B cell (primary cell): ENCODE measurements at regions not wholly inside any gene's neighbourhood (a gene's known extent, or its start where the extent isn't known, plus 50 kb on each side); places are given as distances from the start of the nearest gene placed in this dataset.

Source experiments
- ATAC-seq: fragments of 200-7000 bp; cut with Tn5 transposase; one replicate; pipeline ENCODE4 v1.10.0; 2021; ENCODE audit warnings: low read depth, mild to moderate bottlenecking, moderate number of reproducible peaks, moderate library complexity
- CTCF ChIA-PET: fragments of 350-600 bp; sonication (Branson Sonifier 250); formaldehyde crosslinking; loops from one replicate; lab custom pipeline; 2021; ENCODE audit warnings: antibody characterized with exemption, inconsistent platforms; lab: Charles Lee
- POLR2A ChIA-PET: fragments of 350-600 bp; sonication (Branson Sonifier 250); formaldehyde crosslinking; loops from one replicate; lab custom pipeline; 2021; ENCODE audit warnings: antibody characterized with exemption; lab: Charles Lee
- DNase-seq: peaks from one replicate; pipeline ENCODE4 v3.0.0; 2013
- H2AFZ ChIP-seq: 2 replicates; pipeline ENCODE4 v1.6.1; 2012; ENCODE audit warnings: mild to moderate bottlenecking, low read depth, low read length; ENCODE audit not compliant: insufficient read depth, poor library complexity, severe bottlenecking
- H3K27ac ChIP-seq, 2 donors: 1 replicate in 1 of 2; 2 replicates in 1 of 2; pipeline ENCODE4 v1.5.1; 2012 to 2013; ENCODE audit warnings: low read length in 2 of 2, mild to moderate bottlenecking in 2 of 2, moderate library complexity in 1 of 2
- H3K27me3 ChIP-seq, 4 experiments: fragments of 200-600 bp in 1 of 4; sonication (generic) in 1 of 4; replicated peaks in 1 of 4; 1 replicate in 2 of 4; 2 replicates in 2 of 4; pipeline versions ENCODE4 v1.6.1 to v1.7.0; 2013 to 2016; ENCODE audit warnings: low read length in 3 of 4, mild to moderate bottlenecking in 2 of 4, mixed read lengths in 1 of 4, moderate library complexity in 1 of 4; ENCODE audit not compliant: insufficient read depth in 4 of 4, control insufficient read depth in 3 of 4; ENCODE audit errors: control extremely low read depth in 1 of 4
- H3K36me3 ChIP-seq, 2 experiments: replicated peaks in 1 of 2; 1 replicate in 1 of 2; 2 replicates in 1 of 2; pipeline versions ENCODE4 v1.6.1 to v1.7.1; 2013; ENCODE audit warnings: low read length in 1 of 2; ENCODE audit not compliant: insufficient read depth in 2 of 2, control insufficient read depth in 1 of 2; ENCODE audit errors: control extremely low read depth in 1 of 2, extremely low read depth in 1 of 2
- H3K4me1 ChIP-seq, 2 donors: fragments of 200-600 bp in 1 of 2; sonication (generic) in 1 of 2; 1 replicate in 1 of 2; 2 replicates in 1 of 2; pipeline versions ENCODE4 v1.5.1 to v1.6.1; 2013 to 2017; ENCODE audit warnings: low read length in 2 of 2; ENCODE audit not compliant: control insufficient read depth in 2 of 2, insufficient read depth in 2 of 2
- H3K4me2 ChIP-seq: replicated peaks from 2 replicates; pipeline ENCODE3; 2012; ENCODE audit warnings: mild to moderate bottlenecking, low read depth, low read length; ENCODE audit not compliant: poor library complexity, severe bottlenecking
- H3K4me3 ChIP-seq, 5 experiments: fragments of 200-600 bp in 1 of 5; sonication (generic) in 1 of 5; 1 replicate in 3 of 5; 2 replicates in 2 of 5; pipeline versions ENCODE4 v1.5.1 to v1.7.0; 2011 to 2016; ENCODE audit warnings: low read length in 4 of 5, mild to moderate bottlenecking in 4 of 5, low read depth in 2 of 5, control low read depth in 1 of 5, moderate library complexity in 1 of 5; ENCODE audit not compliant: insufficient read depth in 1 of 5; ENCODE audit errors: control extremely low read depth in 1 of 5, extremely low read depth in 1 of 5
- H3K79me2 ChIP-seq: fragments of 200-600 bp; sonication (generic); one replicate; pipeline ENCODE4 v1.6.0; 2016; ENCODE audit warnings: low read length; ENCODE audit not compliant: control insufficient read depth, insufficient read depth
- H3K9ac ChIP-seq: fragments of 200-600 bp; sonication (generic); 2 replicates; pipeline ENCODE4 v1.6.1; 2017; ENCODE audit warnings: mild to moderate bottlenecking, low read length, moderate library complexity
- H3K9me3 ChIP-seq, 3 donors: one replicate each; pipeline versions ENCODE4 v1.6.1 to v1.7.1; 2013; ENCODE audit warnings: low read length in 2 of 3; ENCODE audit not compliant: control insufficient read depth in 2 of 3, insufficient read depth in 1 of 3; ENCODE audit errors: control extremely low read depth in 1 of 3
- H4K20me1 ChIP-seq: 2 replicates; pipeline ENCODE4 v1.6.0; 2012; ENCODE audit warnings: mild to moderate bottlenecking, low read length; ENCODE audit not compliant: insufficient read depth, control insufficient read depth, poor library complexity, severe bottlenecking
- H3K27ac Mint-ChIP-seq: one replicate; pipeline ENCODE4 v1.8.0; 2021; ENCODE audit warnings: mixed read lengths
- H3K27me3 Mint-ChIP-seq: one replicate; pipeline ENCODE4 v1.8.0; 2021; ENCODE audit warnings: mixed read lengths
- H3K4me1 Mint-ChIP-seq: one replicate; pipeline ENCODE4 v1.8.0; 2021; ENCODE audit warnings: mixed read lengths
- H3K4me3 Mint-ChIP-seq: one replicate; pipeline ENCODE4 v1.8.0; 2021; ENCODE audit warnings: mixed read lengths
- H3K9me3 Mint-ChIP-seq: one replicate; pipeline ENCODE4 v1.8.0; 2022; ENCODE audit warnings: mixed read lengths; ENCODE audit not compliant: insufficient read depth
- EZH2 ChIP-seq: IDR thresholded peaks from 2 replicates; pipeline ENCODE4 v1.6.1; 2012; ENCODE audit warnings: borderline replicate concordance, low read depth, mild to moderate bottlenecking, moderate library complexity, low read length; ENCODE audit not compliant: insufficient read depth, poor library complexity, severe bottlenecking
- WGBS: methylation state at CpG from one replicate; pipeline ENCODE4 v1.1.5; 2013; ENCODE audit warnings: missing lambda C conversion rate; ENCODE audit not compliant: insufficient coverage; 5-methylcytosine and 5-hydroxymethylcytosine counted together
- intact Hi-C: fragments of 100-400 bp; cut with micrococcal nuclease; formaldehyde crosslinking; loops from one replicate; pipeline ENCODE4 v1.10.0; 2022
- TF ChIP-seq, protein P1 (sequence below): fragments of 200-600 bp; IDR thresholded peaks from one replicate; pipeline ENCODE4 v1.8.0; 2022; ENCODE audit warnings: antibody characterized with exemption, mild to moderate bottlenecking

DNA sequence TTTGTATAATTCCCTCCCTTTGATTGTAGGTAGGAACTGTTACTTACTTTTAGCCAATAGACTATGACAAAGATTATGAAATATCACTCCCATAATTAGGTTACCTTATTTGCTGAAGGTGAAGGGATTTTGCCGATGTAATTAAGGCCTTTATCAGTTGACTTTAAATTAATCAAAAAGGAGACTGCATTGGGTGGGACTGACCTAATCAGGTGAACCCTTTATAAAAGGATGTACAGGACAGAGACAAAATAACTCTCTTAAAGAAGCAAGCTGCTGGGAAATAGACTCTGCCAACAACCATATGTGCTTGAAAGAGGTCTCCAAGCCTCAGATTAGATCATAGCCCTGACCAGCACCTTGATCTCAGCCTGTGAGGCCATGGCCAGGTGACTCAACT, 167.6 kb downstream of the SOX3 start:
- Histone ChIP-seq H3K79me2 (no peaks in the 10 kb centered on the region), H3K4me1 (no peaks in the 10 kb centered on the region), H3K4me2 (no peak overlapping the region), H3K27me3 (no peaks in the 10 kb centered on the region), H3K9ac (no peak overlapping the region), H3K4me3 (no peak overlapping the region), H3K36me3 (no peaks in the 10 kb centered on the region), H3K27ac (no peak overlapping the region), H3K9me3 (no peaks in the 10 kb centered on the region), H4K20me1 (no peaks in the 10 kb centered on the region), H2AFZ (no peak overlapping the region)
- no CpG with 5 or more reads among the region's 1 CpG for WGBS
- Mint-ChIP-seq H3K27me3 (no peaks in the 10 kb centered on the region), H3K9me3 (no peaks in the 10 kb centered on the region), H3K4me3 (no peak overlapping the region), H3K27ac (no peak overlapping the region), H3K4me1 (no peaks in the 10 kb centered on the region)
- CTCF ChIA-PET, result no interaction called here
- POLR2A ChIA-PET, result no interaction called here
- TF ChIP-seq EZH2, result no peak
- TF ChIP-seq, protein P1, sequence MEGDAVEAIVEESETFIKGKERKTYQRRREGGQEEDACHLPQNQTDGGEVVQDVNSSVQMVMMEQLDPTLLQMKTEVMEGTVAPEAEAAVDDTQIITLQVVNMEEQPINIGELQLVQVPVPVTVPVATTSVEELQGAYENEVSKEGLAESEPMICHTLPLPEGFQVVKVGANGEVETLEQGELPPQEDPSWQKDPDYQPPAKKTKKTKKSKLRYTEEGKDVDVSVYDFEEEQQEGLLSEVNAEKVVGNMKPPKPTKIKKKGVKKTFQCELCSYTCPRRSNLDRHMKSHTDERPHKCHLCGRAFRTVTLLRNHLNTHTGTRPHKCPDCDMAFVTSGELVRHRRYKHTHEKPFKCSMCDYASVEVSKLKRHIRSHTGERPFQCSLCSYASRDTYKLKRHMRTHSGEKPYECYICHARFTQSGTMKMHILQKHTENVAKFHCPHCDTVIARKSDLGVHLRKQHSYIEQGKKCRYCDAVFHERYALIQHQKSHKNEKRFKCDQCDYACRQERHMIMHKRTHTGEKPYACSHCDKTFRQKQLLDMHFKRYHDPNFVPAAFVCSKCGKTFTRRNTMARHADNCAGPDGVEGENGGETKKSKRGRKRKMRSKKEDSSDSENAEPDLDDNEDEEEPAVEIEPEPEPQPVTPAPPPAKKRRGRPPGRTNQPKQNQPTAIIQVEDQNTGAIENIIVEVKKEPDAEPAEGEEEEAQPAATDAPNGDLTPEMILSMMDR, result no peak
- DNase-seq, result no peak
- intact Hi-C loops, result no loop called here
- no peak for ATAC-seq

DNA sequence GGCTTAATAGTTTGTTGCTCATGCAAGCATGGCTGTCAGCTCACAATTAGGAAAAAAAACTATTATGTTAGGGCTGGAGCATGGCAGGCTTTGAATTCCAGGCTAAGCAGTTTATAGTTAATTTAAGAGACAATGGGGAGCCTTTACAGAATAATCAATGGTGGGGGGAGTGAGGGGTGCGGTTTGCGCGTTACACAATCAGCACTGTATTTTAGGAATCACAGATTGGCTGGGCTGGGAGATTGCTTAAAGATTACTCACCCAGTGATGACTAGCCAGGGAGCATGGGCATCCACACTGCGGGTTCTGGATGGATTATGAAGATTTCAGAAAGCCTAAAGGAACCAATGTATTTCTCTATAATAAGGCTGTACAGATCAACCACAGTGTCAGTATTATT, 186.6 kb downstream of the SOX3 start:
- H3K79me2 ChIP-seq, result no peaks in the 10 kb centered on the region
- no peak overlapping the region for H2AFZ ChIP-seq
- Mint-ChIP-seq H3K9me3 (no peaks in the 10 kb centered on the region), H3K4me3 (no peak overlapping the region), H3K27me3 (no peaks in the 10 kb centered on the region), H3K4me1 (no peaks in the 10 kb centered on the region), H3K27ac (no peak overlapping the region)
- H3K27ac ChIP-seq, result no peak overlapping the region
- POLR2A ChIA-PET, result no interaction called here
- no peak overlapping the region for H3K4me3 ChIP-seq
- no peaks in the 10 kb centered on the region for H3K27me3 ChIP-seq
- no peaks in the 10 kb centered on the region for H4K20me1 ChIP-seq
- H3K9ac ChIP-seq, result no peak overlapping the region
- peaks cover 0 to 4% (median 0%) of the 10 kb centered on the region in 3 donors for H3K9me3 ChIP-seq
- DNase-seq (no peak), ATAC-seq (no peak)
- TF ChIP-seq, protein P1, result no peak
- TF ChIP-seq EZH2, result no peak
- H3K4me2 ChIP-seq, result no peak overlapping the region
- CTCF ChIA-PET, result no interaction called here
- no peaks in the 10 kb centered on the region for H3K4me1 ChIP-seq
- intact Hi-C loops, result no loop called here
- no peaks in the 10 kb centered on the region for H3K36me3 ChIP-seq
- WGBS, result no CpG with 5 or more reads among the region's 4 CpGs
